K562 (cell line): ENCODE measurements at regions not wholly inside any gene's neighbourhood (a gene's known extent, or its start where the extent isn't known, plus 50 kb on each side); places are given as distances from the start of the nearest gene placed in this dataset.

Source experiments
- ATAC-seq: fragments of 200-7000 bp; cut with Tn5 transposase; 3 replicates; pipeline ENCODE4 v1.9.1; 2020; ENCODE audit warnings: moderate library complexity
- BruUV-seq: library from RNA; stranded (reverse); fragments of 400-500 nt; replicated peaks from 2 replicates; lab custom pipeline; 2021; lab: Mats Ljungman, UMichigan
- CTCF ChIA-PET: fragments of 300-600 bp; formaldehyde crosslinking; extraction: SDS; loops from one replicate; lab custom pipeline; 2021; ENCODE audit warnings: low intra/inter-chr PET ratio; lab: Yijun Ruan, JAX
- POLR2A ChIA-PET: fragments of 300-600, 350-650 bp; sonication (Branson Sonifier 250); formaldehyde crosslinking; extraction: SDS; loops from one replicate; lab custom pipeline; 2021; ENCODE audit warnings: antibody characterized with exemption, inconsistent platforms; lab: Yijun Ruan, JAX
- DNase-seq, 4 experiments: peaks; one replicate each; pipeline versions ENCODE4 v3.0.0 to v3.0.0-alpha.2; 2011 to 2018; ENCODE audit warnings: low spot score in 3 of 4, mixed read lengths in 3 of 4; ENCODE audit errors: extremely low read depth in 1 of 4
- FAIRE-seq: peaks from 2 replicates; lab custom pipeline; 2011; peaks lifted over from hg19 to GRCh38; lab: Jason Lieb, UNC
- H2AFZ ChIP-seq: 2 replicates; pipeline ENCODE4 v1.6.0; 2011; ENCODE audit warnings: low read depth, low read length, control low read depth, inconsistent platforms
- H3K27ac ChIP-seq: fragments of 200-600 bp; 3 replicates; pipeline ENCODE4 v1.8.0; 2011; ENCODE audit warnings: low read depth, mild to moderate bottlenecking, control low read depth, inconsistent platforms, low read length, moderate library complexity, mixed read lengths; ENCODE audit errors: extremely low read depth
- H3K27me3 ChIP-seq, 2 experiments: fragments of 300-600 bp in 1 of 2; 2 replicates in 1 of 2; 3 replicates in 1 of 2; pipeline versions ENCODE4 v1.6.0 to v1.8.0; 2011; ENCODE audit warnings: inconsistent platforms in 2 of 2, low read length in 2 of 2, mild to moderate bottlenecking in 1 of 2, mixed read lengths in 1 of 2, moderate library complexity in 1 of 2; ENCODE audit not compliant: control insufficient read depth in 2 of 2, insufficient read depth in 2 of 2
- H3K36me3 ChIP-seq: fragments of 300-600 bp; 3 replicates; pipeline ENCODE4 v1.8.0; 2011; ENCODE audit warnings: mild to moderate bottlenecking, low read length, inconsistent platforms; ENCODE audit not compliant: control insufficient read depth, insufficient read depth
- H3K4me1 ChIP-seq, 2 experiments: fragments of 200-600 bp in 1 of 2; replicated peaks in 1 of 2; 2 replicates in 1 of 2; 3 replicates in 1 of 2; pipeline versions ENCODE4 v1.5.1 to v1.8.0; 2011; ENCODE audit warnings: inconsistent platforms in 2 of 2, low read length in 2 of 2, mild to moderate bottlenecking in 1 of 2, mixed read lengths in 1 of 2, moderate library complexity in 1 of 2; ENCODE audit not compliant: control insufficient read depth in 2 of 2, insufficient read depth in 2 of 2
- H3K4me2 ChIP-seq: 2 replicates; pipeline ENCODE4 v1.6.1; 2011; ENCODE audit warnings: low read length, control low read depth, inconsistent platforms, mixed read lengths; ENCODE audit not compliant: insufficient read depth
- H3K4me3 ChIP-seq: fragments of 200-600 bp; sonication (generic), shearing (Covaris generic); 2 replicates; pipeline ENCODE4 v1.5.1; 2016; ENCODE audit warnings: control low read depth, inconsistent platforms
- H3K79me2 ChIP-seq: fragments of 200-600 bp; 3 replicates; pipeline ENCODE4 v1.8.0; 2011; ENCODE audit warnings: low read length, inconsistent platforms; ENCODE audit not compliant: control insufficient read depth, insufficient read depth
- H3K9ac ChIP-seq, 2 experiments: 2 replicates each; pipeline versions ENCODE4 v1.6.0 to v1.6.1; 2011; ENCODE audit warnings: low read depth in 2 of 2, low read length in 2 of 2, control low read depth in 1 of 2, inconsistent platforms in 1 of 2, mild to moderate bottlenecking in 1 of 2, mixed read lengths in 1 of 2; ENCODE audit not compliant: insufficient read depth in 1 of 2
- H3K9me1 ChIP-seq: one replicate; pipeline ENCODE4 v1.6.0; 2011; ENCODE audit warnings: inconsistent platforms, mild to moderate bottlenecking, low read length, moderate library complexity; ENCODE audit not compliant: control insufficient read depth, insufficient read depth
- H3K9me3 ChIP-seq: replicated peaks from 2 replicates; pipeline ENCODE4 v1.5.1; 2011; ENCODE audit warnings: low read depth, low read length, inconsistent platforms; ENCODE audit not compliant: control insufficient read depth, insufficient read depth
- H4K20me1 ChIP-seq: replicated peaks from 2 replicates; pipeline ENCODE4 v1.6.1; 2011; ENCODE audit warnings: low read length, inconsistent platforms, mixed read lengths; ENCODE audit not compliant: control insufficient read depth, insufficient read depth
- ESRRA ChIP-seq: fragments of 450-650 bp; IDR thresholded peaks from 2 replicates; pipeline ENCODE4 v1.6.1; 2014; ENCODE audit warnings: low read depth, mild to moderate bottlenecking, moderate library complexity, borderline replicate concordance
- EWSR1 ChIP-seq: fragments of 450-650 bp; IDR thresholded peaks from 2 replicates; pipeline ENCODE4 v1.6.1; 2018; ENCODE audit warnings: borderline replicate concordance, mild to moderate bottlenecking, low read depth, moderate library complexity; ENCODE audit not compliant: partially characterized antibody
- FOXP1 ChIP-seq: sonication (generic); formaldehyde crosslinking; IDR thresholded peaks from 2 replicates; pipeline ENCODE4 v1.8.0; 2022; ENCODE audit warnings: mild to moderate bottlenecking, missing genetic modification reagents
- KLF13 ChIP-seq: fragments of 450-650 bp; IDR thresholded peaks from 2 replicates; pipeline ENCODE4 v1.6.1; 2016; ENCODE audit warnings: missing genetic modification characterization, low read depth, mild to moderate bottlenecking, missing compliant biosample characterization, moderate library complexity, borderline replicate concordance
- MTA1 ChIP-seq: fragments of 450-650 bp; IDR thresholded peaks from 2 replicates; pipeline ENCODE4 v1.6.1; 2017; ENCODE audit warnings: borderline replicate concordance
- RFX1 ChIP-seq: fragments of 450-650 bp; IDR thresholded peaks from 2 replicates; pipeline ENCODE4 v1.6.1; 2016; ENCODE audit warnings: mild to moderate bottlenecking, moderate library complexity
- WGBS: fragments of 100-300 bp; shearing (Covaris generic); methylation state at CpG from one replicate; pipeline ENCODE4 v1.1.6; 2016; ENCODE audit warnings: low coverage, mixed read lengths; ENCODE audit not compliant: insufficient coverage; ENCODE audit errors: missing lambda C conversion rate; 5-methylcytosine and 5-hydroxymethylcytosine counted together
- in situ Hi-C: fragments of 300-500 bp; cut with MboI; formaldehyde crosslinking; loops from 4 replicates; pipeline ENCODE4 v1.15.0; 2018; ENCODE audit warnings: inconsistent platforms, mixed read lengths
- intact Hi-C: fragments of 100-400 bp; cut with micrococcal nuclease; formaldehyde crosslinking; loops from 2 replicates; pipeline ENCODE4 v1.14.2; 2022

- in situ Hi-C loops (no loop called here), intact Hi-C loops (no loop called here)
- BruUV-seq, result no TSS peak
These were observed 287.2 kb downstream of the ETV1 start for GRCh38 chr7:13702251-13702650.

GRCh38 chr7:13708670-13709069, 280.8 kb downstream of the ETV1 start:
- no peak overlapping the region for H3K4me2 ChIP-seq
- POLR2A ChIA-PET, result no interaction called here
- H3K27me3 ChIP-seq, result no peaks in the 10 kb centered on the region
- FAIRE-seq, result no peak
- H3K4me1 ChIP-seq, result no peaks in the 10 kb centered on the region
- H3K9ac ChIP-seq, result no peak overlapping the region
- no peaks in the 10 kb centered on the region for H4K20me1 ChIP-seq
- H3K36me3 ChIP-seq, result no peaks in the 10 kb centered on the region
- H3K4me3 ChIP-seq, result no peak overlapping the region
- H3K9me3 ChIP-seq, result no peaks in the 10 kb centered on the region; the same call in 1 of the 2 replicates
- CTCF ChIA-PET, result no interaction called here
- 0% methylated on average over 2 of the region's 2 CpGs for WGBS
- in situ Hi-C loops, result no loop called here
- no peak for ATAC-seq
- H3K79me2 ChIP-seq, result no peaks in the 10 kb centered on the region
- no peak overlapping the region for H2AFZ ChIP-seq
- no peak overlapping the region for H3K27ac ChIP-seq
- TF ChIP-seq ESRRA, result no peak
- TF ChIP-seq, all 486 proteins: peak for 0
- no peak for DNase-seq
- no peaks in the 10 kb centered on the region for H3K9me1 ChIP-seq
- intact Hi-C loops, result no loop called here
- no TSS peak for BruUV-seq

More at GRCh38 chr7:13702251-13702650, 287.2 kb downstream of the ETV1 start:
- FAIRE-seq, result no peak
- Histone ChIP-seq H3K4me1 (no peaks in the 10 kb centered on the region), H2AFZ (no peak overlapping the region), H3K79me2 (no peaks in the 10 kb centered on the region), H3K4me2 (no peak overlapping the region), H3K9me1 (no peaks in the 10 kb centered on the region), H3K27me3 (no peaks in the 10 kb centered on the region), H3K27ac (no peak overlapping the region), H4K20me1 (no peaks in the 10 kb centered on the region), H3K9me3 (no peaks in the 10 kb centered on the region), H3K4me3 (no peak overlapping the region), H3K36me3 (no peaks in the 10 kb centered on the region), H3K9ac (no peak overlapping the region)
- no peak for TF ChIP-seq RFX1
- TF ChIP-seq MTA1, result no peak
- TF ChIP-seq EWSR1, result no peak
- TF ChIP-seq FOXP1 (CRISPR knock-in tag), result no peak
- TF ChIP-seq KLF13 (tag), result no peak
- DNase-seq, result no peak
- ATAC-seq, result no peak
- POLR2A ChIA-PET, result no interaction called here
- 0% methylated on average over 2 of the region's 2 CpGs for WGBS
- CTCF ChIA-PET, result no interaction called here
